Endodermal cell (in vitro differentiated cells): ENCODE measurements at regions not wholly inside any gene's neighbourhood (a gene's known extent, or its start where the extent isn't known, plus 50 kb on each side); places are given as distances from the start of the nearest gene placed in this dataset.
A peak's percentile ranks its signal among the peaks of the same experiment; 100 is the strongest.

Experiments used
- DNase-seq: peaks from one replicate; pipeline ENCODE4 v3.0.0-alpha.2; 2017
- H3K27ac ChIP-seq: 2 replicates; pipeline ENCODE4 v1.5.1; 2013; ENCODE audit warnings: mild to moderate bottlenecking, low read depth, low read length, moderate library complexity
- H3K27me3 ChIP-seq: 2 replicates; pipeline ENCODE4 v1.6.1; 2013; ENCODE audit warnings: mild to moderate bottlenecking, low read length, moderate library complexity; ENCODE audit not compliant: insufficient read depth, control insufficient read depth, poor library complexity, severe bottlenecking
- H3K36me3 ChIP-seq: 2 replicates; pipeline ENCODE4 v1.7.0; 2013; ENCODE audit warnings: mild to moderate bottlenecking, low read length, moderate library complexity; ENCODE audit not compliant: control insufficient read depth, insufficient read depth
- H3K4me1 ChIP-seq: one replicate; pipeline ENCODE4 v1.7.0; 2013; ENCODE audit warnings: low read length; ENCODE audit not compliant: control insufficient read depth, insufficient read depth
- H3K4me3 ChIP-seq: 2 replicates; pipeline ENCODE4 v1.5.1; 2013; ENCODE audit warnings: mild to moderate bottlenecking, low read length, moderate library complexity
- H3K9ac ChIP-seq: 2 replicates; pipeline ENCODE4 v1.6.1; 2013; ENCODE audit warnings: mild to moderate bottlenecking, low read length, moderate library complexity; ENCODE audit not compliant: poor library complexity, severe bottlenecking; ENCODE audit errors: extremely low read depth
- H3K9me3 ChIP-seq: 2 replicates; pipeline ENCODE4 v1.6.1; 2013; ENCODE audit warnings: mild to moderate bottlenecking, low read length, moderate library complexity; ENCODE audit not compliant: control insufficient read depth
- H3K27ac Mint-ChIP-seq: 2 replicates; pipeline ENCODE4 v1.8.0; 2020; ENCODE audit warnings: mixed read lengths
- H3K27me3 Mint-ChIP-seq: 2 replicates; pipeline ENCODE4 v1.8.0; 2021; ENCODE audit warnings: mild to moderate bottlenecking, mixed read lengths; ENCODE audit not compliant: insufficient read depth
- H3K36me3 Mint-ChIP-seq: 2 replicates; pipeline ENCODE4 v1.8.0; 2020; ENCODE audit warnings: low read depth, mixed read lengths
- H3K4me1 Mint-ChIP-seq: 2 replicates; pipeline ENCODE4 v1.8.0; 2020; ENCODE audit warnings: mixed read lengths
- H3K4me3 Mint-ChIP-seq: 2 replicates; pipeline ENCODE4 v1.8.0; 2020; ENCODE audit warnings: mild to moderate bottlenecking, moderate library complexity, mixed read lengths
- H3K9me3 Mint-ChIP-seq: 2 replicates; pipeline ENCODE4 v1.8.0; 2020; ENCODE audit warnings: mild to moderate bottlenecking, mixed read lengths
- CTCF ChIP-seq: fragments of 200-600 bp; sonication (generic); conservative IDR thresholded peaks from 2 replicates; pipeline ENCODE4 v1.5.0; 2021; ENCODE audit warnings: antibody characterized with exemption, mild to moderate bottlenecking
- WGBS, 2 experiments: methylation state at CpG; one replicate each; pipeline versions ENCODE4 v1.1.5 to v1.1.7; 2013; ENCODE audit warnings: missing lambda C conversion rate in 2 of 2, mixed read lengths in 1 of 2; ENCODE audit not compliant: insufficient coverage in 1 of 2, insufficient read length in 1 of 2; 5-methylcytosine and 5-hydroxymethylcytosine counted together

- Mint-ChIP-seq H3K4me1 (peaks cover 3% of the 10 kb centered on the region), H3K27me3 (no peaks in the 10 kb centered on the region), H3K27ac (no peak overlapping the region), H3K4me3 (no peak overlapping the region), H3K36me3 (no peaks in the 10 kb centered on the region), H3K9me3 (no peaks in the 10 kb centered on the region)
- no peak for DNase-seq
- Histone ChIP-seq H3K27me3 (no peaks in the 10 kb centered on the region), H3K4me3 (no peak overlapping the region), H3K36me3 (no peaks in the 10 kb centered on the region), H3K9me3 (no peaks in the 10 kb centered on the region), H3K9ac (no peak overlapping the region), H3K27ac (no peak overlapping the region), H3K4me1 (no peaks in the 10 kb centered on the region)
- 90 to 97% methylated on average over 7 to 8 of the region's 8 CpGs for WGBS, 2 experiments
- TF ChIP-seq CTCF, result no peak
These were observed 86.8 kb upstream of the ACP3 start for GRCh38 chr3:132230156-132231000.

- no peak overlapping the region for H3K27ac ChIP-seq
- peak; percentile 59 for DNase-seq
- no peaks in the 10 kb centered on the region for H3K4me1 ChIP-seq
- H3K9ac ChIP-seq, result no peak overlapping the region
- no peak for TF ChIP-seq CTCF
- H3K36me3 Mint-ChIP-seq, result no peaks in the 10 kb centered on the region
- no peak overlapping the region for H3K4me3 ChIP-seq
- no peaks in the 10 kb centered on the region for H3K9me3 Mint-ChIP-seq
- no peaks in the 10 kb centered on the region for H3K4me1 Mint-ChIP-seq
- H3K9me3 ChIP-seq, result no peaks in the 10 kb centered on the region
- no peak overlapping the region for H3K4me3 Mint-ChIP-seq
- no peaks in the 10 kb centered on the region for H3K27me3 Mint-ChIP-seq
- no peak overlapping the region for H3K27ac Mint-ChIP-seq
- H3K27me3 ChIP-seq, result no peaks in the 10 kb centered on the region
- H3K36me3 ChIP-seq, result no peaks in the 10 kb centered on the region
These were observed 85.6 kb upstream of the ACP3 start for GRCh38 chr3:132231633-132232032.

- Mint-ChIP-seq H3K27ac (no peak overlapping the region), H3K27me3 (no peaks in the 10 kb centered on the region), H3K36me3 (no peaks in the 10 kb centered on the region), H3K4me1 (no peaks in the 10 kb centered on the region), H3K9me3 (no peaks in the 10 kb centered on the region), H3K4me3 (no peak overlapping the region)
- no peak for DNase-seq
- Histone ChIP-seq H3K9ac (no peak overlapping the region), H3K4me3 (no peak overlapping the region), H3K4me1 (no peaks in the 10 kb centered on the region), H3K9me3 (no peaks in the 10 kb centered on the region), H3K36me3 (no peaks in the 10 kb centered on the region), H3K27ac (no peak overlapping the region), H3K27me3 (no peaks in the 10 kb centered on the region)
- WGBS, 2 experiments, result 75% methylated on average over 2 of the region's 2 CpGs; no CpG with 5 or more reads in 1 of the 2 experiments
- TF ChIP-seq CTCF, result no peak
These were observed 84.9 kb upstream of the ACP3 start for GRCh38 chr3:132232231-132232792.
